Stomach smooth muscle (tissue), 2 donors: ENCODE measurements at regions not wholly inside any gene's neighbourhood (a gene's known extent, or its start where the extent isn't known, plus 50 kb on each side); places are given as distances from the start of the nearest gene placed in this dataset.

Experiments
- H3K27ac ChIP-seq: one replicate; pipeline ENCODE4 v1.7.0; 2013; ENCODE audit warnings: mild to moderate bottlenecking, low read length, inconsistent platforms
- H3K27me3 ChIP-seq, 2 donors: one replicate each; pipeline ENCODE4 v1.7.0; 2013; ENCODE audit warnings: low read length in 2 of 2; ENCODE audit not compliant: insufficient read depth in 2 of 2, control insufficient read depth in 1 of 2
- H3K36me3 ChIP-seq, 2 donors: one replicate each; pipeline ENCODE4 v1.7.0; 2013; ENCODE audit warnings: low read length in 2 of 2; ENCODE audit not compliant: control insufficient read depth in 2 of 2, insufficient read depth in 2 of 2
- H3K4me1 ChIP-seq: one replicate; pipeline ENCODE4 v1.7.0; 2013; ENCODE audit warnings: low read length; ENCODE audit not compliant: control insufficient read depth, insufficient read depth
- H3K4me3 ChIP-seq, 2 donors: one replicate each; pipeline ENCODE4 v1.7.0; 2013; ENCODE audit warnings: low read length in 2 of 2
- H3K9ac ChIP-seq, 2 donors: one replicate each; pipeline ENCODE4 v1.7.0; 2013; ENCODE audit warnings: low read length in 2 of 2, mild to moderate bottlenecking in 1 of 2
- H3K9me3 ChIP-seq, 2 donors: one replicate each; pipeline ENCODE4 v1.7.0; 2013; ENCODE audit warnings: low read length in 2 of 2; ENCODE audit not compliant: control insufficient read depth in 2 of 2
- donor health status: healthy.
- donor health status: Pancreatic carcinoma.

DNA sequence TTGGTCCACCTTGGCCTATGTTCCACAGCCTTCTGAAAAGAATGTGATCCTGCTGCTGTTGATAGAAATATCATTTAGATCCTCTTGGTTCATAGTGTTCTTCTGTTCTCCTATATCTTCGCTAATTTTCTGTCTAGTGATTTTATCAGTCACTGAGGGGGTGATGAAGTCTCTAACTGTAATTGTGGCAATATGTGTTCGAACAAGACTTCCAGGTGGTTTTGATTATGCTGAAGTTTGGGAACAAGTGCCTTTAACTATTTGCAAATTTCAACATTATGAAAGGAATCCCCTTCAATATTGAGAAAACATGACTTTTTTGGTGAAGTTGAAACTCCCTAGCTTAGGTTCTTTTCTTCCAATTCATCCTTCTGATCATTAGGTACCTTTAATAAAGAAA, 140.4 kb downstream of the MTX2 start:
- no peak overlapping the region for H3K27ac ChIP-seq
- no peaks in the 10 kb centered on the region for H3K9me3 ChIP-seq
- no peak overlapping the region for H3K4me3 ChIP-seq
- no peaks in the 10 kb centered on the region for H3K36me3 ChIP-seq
- no peak overlapping the region for H3K9ac ChIP-seq
- H3K4me1 ChIP-seq = no peaks in the 10 kb centered on the region
- no peaks in the 10 kb centered on the region for H3K27me3 ChIP-seq

GRCh38 chr2:176412136-176412535, 142.9 kb downstream of the MTX2 start:
- peaks cover 0 to 8% of the 10 kb centered on the region in 2 donors for H3K27me3 ChIP-seq
- no peak overlapping the region for H3K9ac ChIP-seq

DNA sequence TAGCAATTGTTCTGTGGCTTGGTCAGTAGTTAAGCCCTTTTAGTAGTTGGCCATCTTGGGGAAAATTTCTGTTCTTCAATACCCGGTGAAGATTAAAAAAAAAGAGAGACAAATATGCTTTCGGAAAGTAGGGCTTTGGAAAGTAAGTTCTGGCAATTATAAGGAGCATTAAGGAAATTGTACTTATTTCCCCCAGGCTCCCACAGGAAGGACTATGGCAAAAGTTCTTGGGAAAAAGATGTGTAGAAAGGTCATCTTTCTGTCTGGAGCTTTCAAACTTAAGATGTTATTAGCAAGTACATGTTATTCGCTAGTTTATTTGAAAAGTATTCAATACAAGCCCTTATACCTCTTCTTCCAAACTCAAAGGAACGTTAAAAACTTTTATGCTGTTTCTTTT, 144.5 kb downstream of the MTX2 start:
- Histone ChIP-seq H3K9ac (no peak overlapping the region), H3K4me1 (no peaks in the 10 kb centered on the region), H3K36me3 (no peaks in the 10 kb centered on the region), H3K4me3 (no peak overlapping the region), H3K27ac (no peak overlapping the region), H3K9me3 (no peaks in the 10 kb centered on the region), H3K27me3 (peaks cover 0 to 8% of the 10 kb centered on the region in 2 donors)

More at GRCh38 chr2:176412136-176412535, 142.9 kb downstream of the MTX2 start:
- Histone ChIP-seq H3K4me3 (no peak overlapping the region), H3K36me3 (no peaks in the 10 kb centered on the region), H3K9me3 (no peaks in the 10 kb centered on the region), H3K27ac (no peak overlapping the region), H3K4me1 (no peaks in the 10 kb centered on the region)

DNA sequence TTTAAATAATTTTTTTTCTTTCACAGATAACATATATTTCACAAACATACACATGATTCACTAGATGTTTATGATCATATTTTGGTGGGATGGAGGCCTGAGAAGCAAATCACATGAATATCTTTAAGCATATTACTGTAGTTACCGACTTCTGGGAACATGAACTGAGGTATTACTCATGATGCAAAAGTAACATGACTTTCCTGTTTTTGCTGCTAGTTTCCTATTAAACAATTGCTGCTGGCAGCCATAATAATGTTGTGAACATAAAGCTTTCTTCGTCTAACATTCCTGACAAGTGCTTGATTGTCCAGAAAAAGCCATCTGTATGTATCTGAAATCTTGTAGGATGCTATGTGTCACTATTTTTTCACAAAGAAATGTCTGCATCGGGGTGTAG, 145.4 kb downstream of the MTX2 start:
- Histone ChIP-seq H3K9ac (no peak overlapping the region), H3K4me3 (no peak overlapping the region)

GRCh38 chr2:176415174-176415895, 146.1 kb downstream of the MTX2 start:
- Histone ChIP-seq H3K27me3 (peaks cover 0 to 8% of the 10 kb centered on the region in 2 donors), H3K9ac (no peak overlapping the region), H3K4me3 (no peak overlapping the region), H3K9me3 (no peaks in the 10 kb centered on the region), H3K27ac (no peak overlapping the region), H3K4me1 (no peaks in the 10 kb centered on the region), H3K36me3 (no peaks in the 10 kb centered on the region)

More for the DNA sequence above, 145.4 kb downstream of the MTX2 start:
- no peaks in the 10 kb centered on the region for H3K9me3 ChIP-seq
- no peaks in the 10 kb centered on the region for H3K36me3 ChIP-seq
- H3K27me3 ChIP-seq = peaks cover 0 to 8% of the 10 kb centered on the region in 2 donors
- H3K27ac ChIP-seq = no peak overlapping the region
- H3K4me1 ChIP-seq = no peaks in the 10 kb centered on the region

- H3K27me3 ChIP-seq = peaks cover 0 to 8% of the 10 kb centered on the region in 2 donors
- H3K9me3 ChIP-seq = no peaks in the 10 kb centered on the region
- no peaks in the 10 kb centered on the region for H3K36me3 ChIP-seq
- no peak overlapping the region for H3K4me3 ChIP-seq
- H3K4me1 ChIP-seq = no peaks in the 10 kb centered on the region
- H3K9ac ChIP-seq = no peak overlapping the region
- H3K27ac ChIP-seq = no peak overlapping the region
Observed at GRCh38 chr2:176415937-176416499, 146.8 kb downstream of the MTX2 start.

DNA sequence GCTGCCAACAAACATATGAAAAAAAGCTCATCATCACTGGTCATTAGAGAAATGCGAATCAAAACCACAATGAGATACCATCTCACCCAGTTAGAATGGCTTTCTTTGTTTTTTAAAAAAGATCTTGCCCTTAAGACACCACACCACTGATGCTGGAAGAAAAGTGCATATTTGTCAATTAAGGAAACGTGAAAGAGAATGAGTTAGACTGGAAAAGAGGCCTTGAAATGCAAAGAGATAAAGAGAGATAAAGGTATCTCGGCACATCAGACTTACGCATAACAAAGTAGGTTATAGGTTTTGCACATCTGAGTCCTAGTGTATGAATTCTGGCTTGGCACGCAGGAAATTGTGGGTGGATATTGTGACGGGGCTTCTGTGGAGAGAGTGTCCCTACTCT, 149.5 kb downstream of the MTX2 start:
- Histone ChIP-seq H3K9me3 (no peaks in the 10 kb centered on the region), H3K27me3 (peaks cover 2 to 8% of the 10 kb centered on the region in 2 donors), H3K27ac (no peak overlapping the region), H3K4me3 (no peak overlapping the region), H3K9ac (no peak overlapping the region), H3K4me1 (no peaks in the 10 kb centered on the region), H3K36me3 (no peaks in the 10 kb centered on the region)

DNA sequence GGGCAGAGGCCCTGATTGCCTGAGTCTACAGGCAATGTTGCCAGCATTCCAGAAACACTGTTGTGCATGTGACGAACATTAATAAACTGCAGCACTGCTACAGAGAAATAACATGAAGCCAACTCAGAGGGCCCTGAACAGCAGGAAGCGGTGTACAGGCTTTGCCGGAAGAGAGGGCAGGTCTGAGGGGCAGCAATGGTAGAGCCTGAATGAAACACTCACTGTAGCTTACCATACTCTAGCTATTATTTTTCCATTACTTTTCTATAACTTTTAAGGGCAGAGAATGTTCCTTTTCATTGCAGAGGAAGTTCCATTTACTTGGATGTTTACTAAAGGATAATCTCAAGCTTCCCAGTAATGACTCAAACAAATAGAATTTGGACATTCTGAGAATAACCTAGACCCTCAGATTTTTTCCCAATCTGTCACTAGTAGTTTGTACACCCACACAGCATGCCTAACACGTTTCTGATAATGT, 150.4 kb downstream of the MTX2 start:
- H3K36me3 ChIP-seq = no peaks in the 10 kb centered on the region
- no peaks in the 10 kb centered on the region for H3K9me3 ChIP-seq
- H3K9ac ChIP-seq = no peak overlapping the region
- H3K27ac ChIP-seq = no peak overlapping the region
- no peak overlapping the region for H3K4me3 ChIP-seq
- peaks cover 2 to 8% of the 10 kb centered on the region in 2 donors for H3K27me3 ChIP-seq
- no peaks in the 10 kb centered on the region for H3K4me1 ChIP-seq

GRCh38 chr2:176421297-176422050, 152.2 kb downstream of the MTX2 start:
- H3K36me3 ChIP-seq = no peaks in the 10 kb centered on the region
- no peaks in the 10 kb centered on the region for H3K4me1 ChIP-seq
- H3K4me3 ChIP-seq = no peak overlapping the region
- no peaks in the 10 kb centered on the region for H3K9me3 ChIP-seq
- H3K27me3 ChIP-seq = peaks cover 0 to 2% of the 10 kb centered on the region in 2 donors
- H3K27ac ChIP-seq = no peak overlapping the region
- no peak overlapping the region for H3K9ac ChIP-seq

DNA sequence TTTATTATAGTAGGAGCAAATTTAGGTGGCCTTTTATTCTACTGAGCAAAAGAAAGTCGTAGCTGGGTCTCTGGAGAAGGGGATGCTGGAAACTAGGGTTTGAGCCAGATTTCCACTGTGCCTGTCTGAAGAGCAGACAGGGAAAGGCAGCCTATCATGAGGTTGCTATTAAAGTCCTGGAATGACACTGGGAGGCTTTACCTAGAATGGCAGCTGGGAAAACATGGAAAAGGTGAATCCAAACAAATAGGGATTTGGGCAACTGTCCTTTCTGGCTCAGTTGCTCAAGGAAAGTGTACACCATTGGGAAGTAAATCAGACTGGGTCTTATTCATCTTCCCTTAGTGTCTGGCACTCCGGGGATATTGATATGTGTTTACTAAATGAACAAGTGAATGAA, 154.6 kb downstream of the MTX2 start:
- H3K9me3 ChIP-seq = no peaks in the 10 kb centered on the region

More for the DNA sequence above, 154.6 kb downstream of the MTX2 start:
- no peak overlapping the region for H3K9ac ChIP-seq
- no peak overlapping the region for H3K27ac ChIP-seq
- H3K4me1 ChIP-seq = no peaks in the 10 kb centered on the region
- H3K4me3 ChIP-seq = no peak overlapping the region
- no peaks in the 10 kb centered on the region for H3K36me3 ChIP-seq
- H3K27me3 ChIP-seq = peaks cover 0 to 2% of the 10 kb centered on the region in 2 donors
